OCI-LY3 (cell line): ENCODE measurements at regions not wholly inside any gene's neighbourhood (a gene's known extent, or its start where the extent isn't known, plus 50 kb on each side); places are given as distances from the start of the nearest gene placed in this dataset.

Experiments
- H2AFZ ChIP-seq: fragments of 200-600, 300-600 bp; shearing (Covaris generic); 2 replicates; pipeline ENCODE4 v1.6.0; 2014; ENCODE audit warnings: antibody characterized with exemption, low read depth, low read length
- H3K27ac ChIP-seq: fragments of 200-600, 300-600 bp; sonication (generic); 2 replicates; pipeline ENCODE4 v1.5.1; 2014; ENCODE audit warnings: mild to moderate bottlenecking, low read length, moderate library complexity, mixed read lengths
- H3K27me3 ChIP-seq: fragments of 200-600, 300-600 bp; sonication (generic); 2 replicates; pipeline ENCODE4 v1.6.1; 2014; ENCODE audit warnings: low read depth, low read length, mixed read lengths
- H3K36me3 ChIP-seq: fragments of 200-600, 300-600 bp; sonication (generic); replicated peaks from 2 replicates; pipeline ENCODE3; 2014; ENCODE audit warnings: low read depth, low read length, mixed read lengths
- H3K4me1 ChIP-seq: fragments of 300-600, 200-600 bp; sonication (generic); 2 replicates; pipeline ENCODE4 v1.6.1; 2014; ENCODE audit warnings: low read length, mixed read lengths
- H3K4me2 ChIP-seq: fragments of 200-600, 300-600 bp; sonication (generic); 2 replicates; pipeline ENCODE4 v1.6.1; 2014; ENCODE audit warnings: low read length, mixed read lengths
- H3K4me3 ChIP-seq: fragments of 300-600, 200-600 bp; sonication (generic); 2 replicates; pipeline ENCODE4 v1.5.1; 2014; ENCODE audit warnings: antibody characterized with exemption, mild to moderate bottlenecking, low read length, moderate library complexity
- H3K79me2 ChIP-seq: fragments of 300-600, 200-600 bp; shearing (Covaris generic); 2 replicates; pipeline ENCODE4 v1.6.1; 2014; ENCODE audit warnings: mild to moderate bottlenecking, low read length, mixed read lengths
- H3K9ac ChIP-seq: fragments of 300-600, 200-600 bp; shearing (Covaris generic); 2 replicates; pipeline ENCODE4 v1.6.0; 2014; ENCODE audit warnings: mild to moderate bottlenecking, low read length, moderate library complexity
- H3K9me3 ChIP-seq: fragments of 200-600, 300-600 bp; shearing (Covaris generic); 2 replicates; pipeline ENCODE4 v1.6.1; 2014; ENCODE audit warnings: low read length, mixed read lengths; ENCODE audit not compliant: insufficient read depth
- H4K20me1 ChIP-seq: fragments of 200-600, 300-600 bp; sonication (generic); 2 replicates; pipeline ENCODE4 v1.6.1; 2016; ENCODE audit warnings: low read length, mixed read lengths; ENCODE audit not compliant: insufficient read depth
- EZH2phosphoT487 ChIP-seq: fragments of 200-600 bp; shearing (Covaris generic); IDR thresholded peaks from 2 replicates; pipeline ENCODE4 v1.6.1; 2018; ENCODE audit warnings: antibody characterized with exemption, mixed run types, low read depth
- TF ChIP-seq, protein P1 (sequence below): fragments of 200-600, 300-600 bp; sonication (generic); IDR thresholded peaks from 2 replicates; pipeline ENCODE4 v1.5.1; 2014; ENCODE audit warnings: antibody characterized with exemption, low read length, low read depth

DNA sequence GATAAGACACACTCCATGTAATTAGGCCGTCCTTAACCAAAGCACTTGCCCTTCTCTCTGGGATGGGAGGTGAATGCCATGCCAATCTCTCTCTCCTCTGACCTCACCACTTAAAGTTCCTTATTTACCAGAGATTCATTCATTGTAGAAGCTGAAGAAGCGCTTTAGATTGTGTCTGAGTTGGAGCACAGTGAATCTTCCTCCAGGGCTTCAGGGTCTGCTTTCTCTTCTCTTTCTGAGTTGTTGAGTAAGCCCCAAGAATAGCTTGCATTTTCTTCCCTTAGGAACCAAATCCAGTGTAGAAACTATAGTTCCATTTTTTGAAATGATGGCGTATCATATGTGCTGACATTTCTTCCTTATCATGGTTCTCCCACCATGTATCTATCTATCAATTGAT, 104.5 kb upstream of the MAML3 start:
- peaks cover 62% of the 10 kb centered on the region for H3K27me3 ChIP-seq
- no peak overlapping the region for H3K4me3 ChIP-seq
- TF ChIP-seq EZH2phosphoT487 = no peak
- TF ChIP-seq, protein P1, sequence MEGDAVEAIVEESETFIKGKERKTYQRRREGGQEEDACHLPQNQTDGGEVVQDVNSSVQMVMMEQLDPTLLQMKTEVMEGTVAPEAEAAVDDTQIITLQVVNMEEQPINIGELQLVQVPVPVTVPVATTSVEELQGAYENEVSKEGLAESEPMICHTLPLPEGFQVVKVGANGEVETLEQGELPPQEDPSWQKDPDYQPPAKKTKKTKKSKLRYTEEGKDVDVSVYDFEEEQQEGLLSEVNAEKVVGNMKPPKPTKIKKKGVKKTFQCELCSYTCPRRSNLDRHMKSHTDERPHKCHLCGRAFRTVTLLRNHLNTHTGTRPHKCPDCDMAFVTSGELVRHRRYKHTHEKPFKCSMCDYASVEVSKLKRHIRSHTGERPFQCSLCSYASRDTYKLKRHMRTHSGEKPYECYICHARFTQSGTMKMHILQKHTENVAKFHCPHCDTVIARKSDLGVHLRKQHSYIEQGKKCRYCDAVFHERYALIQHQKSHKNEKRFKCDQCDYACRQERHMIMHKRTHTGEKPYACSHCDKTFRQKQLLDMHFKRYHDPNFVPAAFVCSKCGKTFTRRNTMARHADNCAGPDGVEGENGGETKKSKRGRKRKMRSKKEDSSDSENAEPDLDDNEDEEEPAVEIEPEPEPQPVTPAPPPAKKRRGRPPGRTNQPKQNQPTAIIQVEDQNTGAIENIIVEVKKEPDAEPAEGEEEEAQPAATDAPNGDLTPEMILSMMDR = no peak
- no peak overlapping the region for H3K4me2 ChIP-seq
- H3K36me3 ChIP-seq = no peaks in the 10 kb centered on the region
- no peaks in the 10 kb centered on the region for H3K9me3 ChIP-seq
- no peak overlapping the region for H3K9ac ChIP-seq
- H3K4me1 ChIP-seq = peaks cover 15% of the 10 kb centered on the region
- H4K20me1 ChIP-seq = no peaks in the 10 kb centered on the region
- H3K27ac ChIP-seq = no peak overlapping the region
- H3K79me2 ChIP-seq = no peaks in the 10 kb centered on the region
- H2AFZ ChIP-seq = no peak overlapping the region

DNA sequence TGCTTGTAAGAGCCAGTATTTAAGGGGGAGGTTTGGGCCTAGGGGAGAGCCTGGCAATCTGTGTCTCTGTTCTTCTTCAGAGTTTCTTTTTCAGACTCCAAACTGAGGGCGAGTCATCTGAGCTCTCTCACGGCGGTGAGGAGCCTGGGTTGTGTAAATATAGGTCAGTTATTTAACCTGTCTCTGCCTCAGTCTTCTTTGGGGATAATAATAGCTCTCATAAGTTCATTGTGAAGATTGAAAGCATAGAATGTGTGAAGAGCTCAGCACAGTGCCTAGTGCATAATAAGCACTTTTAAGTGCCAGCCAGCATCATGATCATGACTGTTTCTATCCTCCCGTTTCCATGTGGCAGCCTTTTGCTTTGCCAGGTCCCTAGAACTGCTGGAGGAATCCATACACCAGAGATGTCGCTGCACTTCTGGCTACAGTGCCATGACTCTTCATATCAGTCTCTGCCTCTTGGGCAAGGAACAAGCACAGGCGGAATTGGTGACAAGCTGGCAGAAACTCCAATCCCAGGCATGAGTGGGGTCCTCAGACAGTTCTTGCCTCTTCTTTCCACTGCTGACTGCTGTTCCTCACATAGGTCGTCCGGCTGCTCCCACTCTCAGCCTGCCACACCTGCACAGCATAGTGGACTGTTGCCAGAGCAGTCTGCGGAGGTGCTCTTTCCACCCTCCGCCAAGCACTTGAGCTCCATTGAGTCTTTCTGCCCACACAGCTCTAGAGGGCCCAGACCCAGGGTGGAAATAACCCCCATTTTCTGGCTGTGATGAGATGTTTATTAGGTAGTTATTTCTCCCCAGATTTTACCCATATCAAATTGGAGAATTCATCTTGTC, 103.7 kb upstream of the MAML3 start:
- no peak overlapping the region for H3K4me2 ChIP-seq
- peaks cover 64% of the 10 kb centered on the region for H3K27me3 ChIP-seq
- H3K79me2 ChIP-seq = no peaks in the 10 kb centered on the region
- H3K36me3 ChIP-seq = no peaks in the 10 kb centered on the region
- H2AFZ ChIP-seq = no peak overlapping the region
- no peak overlapping the region for H3K4me3 ChIP-seq
- H3K4me1 ChIP-seq = peaks cover 17% of the 10 kb centered on the region
- no peak overlapping the region for H3K9ac ChIP-seq
- no peaks in the 10 kb centered on the region for H3K9me3 ChIP-seq
- H4K20me1 ChIP-seq = no peaks in the 10 kb centered on the region
- no peak overlapping the region for H3K27ac ChIP-seq
- TF ChIP-seq, protein P1 = no peak
- no peak for TF ChIP-seq EZH2phosphoT487

DNA sequence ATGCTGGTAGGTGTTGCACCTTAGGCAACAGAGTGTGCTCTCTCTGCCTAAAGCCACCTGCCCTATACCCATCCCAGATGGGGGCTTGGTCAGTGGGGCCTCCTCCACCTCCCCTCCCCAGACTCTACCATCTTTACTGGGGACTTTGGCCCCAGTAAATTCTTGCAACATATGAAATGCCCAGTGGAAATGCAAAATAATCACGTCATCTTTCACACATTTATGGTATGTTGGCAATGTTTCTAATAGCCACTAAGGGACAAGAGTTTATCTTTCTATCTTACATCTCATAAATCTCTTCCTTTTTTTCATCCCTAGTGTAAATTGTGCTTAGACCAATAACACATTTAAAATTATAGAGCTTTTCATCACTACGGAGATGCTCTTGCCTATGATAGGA, 103.0 kb upstream of the MAML3 start:
- Histone ChIP-seq H3K27ac (no peak overlapping the region), H3K36me3 (no peaks in the 10 kb centered on the region), H3K4me2 (no peak overlapping the region), H3K9me3 (no peaks in the 10 kb centered on the region), H3K4me3 (no peak overlapping the region), H3K79me2 (no peaks in the 10 kb centered on the region), H3K27me3 (peaks cover 63% of the 10 kb centered on the region), H3K9ac (no peak overlapping the region), H3K4me1 (peaks cover 22% of the 10 kb centered on the region), H2AFZ (no peak overlapping the region), H4K20me1 (no peaks in the 10 kb centered on the region)
- no peak for TF ChIP-seq EZH2phosphoT487
- TF ChIP-seq, protein P1 = no peak

DNA sequence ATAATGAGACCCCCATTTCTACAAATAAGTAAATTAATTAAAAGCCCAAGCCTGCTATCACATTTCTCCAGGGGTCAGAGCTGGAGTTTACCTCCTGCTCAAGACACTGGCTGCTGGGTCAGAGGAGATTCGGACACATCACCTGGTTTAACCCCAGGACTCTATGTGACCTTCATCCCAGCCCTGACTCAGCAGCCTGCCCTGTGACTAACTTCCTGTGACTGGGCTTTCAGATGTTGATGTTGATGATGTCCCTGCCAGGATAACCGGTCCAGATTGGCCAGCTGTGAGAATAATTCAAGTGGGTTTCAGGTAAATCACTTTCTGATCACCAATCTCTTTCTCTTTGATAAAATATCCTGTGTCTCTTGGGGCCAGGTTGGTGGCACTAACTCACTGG, 102.4 kb upstream of the MAML3 start:
- Histone ChIP-seq H3K9me3 (no peaks in the 10 kb centered on the region), H3K9ac (no peak overlapping the region), H3K79me2 (no peaks in the 10 kb centered on the region), H2AFZ (no peak overlapping the region), H3K4me3 (no peak overlapping the region), H3K4me2 (no peak overlapping the region), H3K36me3 (no peaks in the 10 kb centered on the region), H3K27me3 (peaks cover 63% of the 10 kb centered on the region), H3K4me1 (peaks cover 22% of the 10 kb centered on the region), H3K27ac (no peak overlapping the region), H4K20me1 (no peaks in the 10 kb centered on the region)
- TF ChIP-seq, protein P1 = no peak
- no peak for TF ChIP-seq EZH2phosphoT487
